ENCODE measurements at regions not wholly inside any gene's neighbourhood (a gene's known extent, or its start where the extent isn't known, plus 50 kb on each side); places are given as distances from the start of the nearest gene placed in this dataset.

- no peak for DNase-seq (ENCODE audit: low read depth)
Observed at GRCh38 chr1:217373761-217374701, 256.9 kb downstream of the GPATCH2 start.

GRCh38 chr1:217372049-217372970, 258.6 kb downstream of the GPATCH2 start:
- no peak for DNase-seq (ENCODE audit: low read depth)
- no peak for TF ChIP-seq CTCF (IDR thresholded peaks at IDR 0.05; ENCODE audit: low read length, missing control alignments)
- H3K4me3 ChIP-seq (replicated peaks; ENCODE audit: low read depth, low read length): no peak overlapping the region

More at GRCh38 chr1:217373761-217374701, 256.9 kb downstream of the GPATCH2 start:
- H3K4me3 ChIP-seq (replicated peaks; ENCODE audit: low read depth, low read length): no peak overlapping the region
- TF ChIP-seq CTCF (IDR thresholded peaks at IDR 0.05; ENCODE audit: low read length, missing control alignments): no peak

DNA sequence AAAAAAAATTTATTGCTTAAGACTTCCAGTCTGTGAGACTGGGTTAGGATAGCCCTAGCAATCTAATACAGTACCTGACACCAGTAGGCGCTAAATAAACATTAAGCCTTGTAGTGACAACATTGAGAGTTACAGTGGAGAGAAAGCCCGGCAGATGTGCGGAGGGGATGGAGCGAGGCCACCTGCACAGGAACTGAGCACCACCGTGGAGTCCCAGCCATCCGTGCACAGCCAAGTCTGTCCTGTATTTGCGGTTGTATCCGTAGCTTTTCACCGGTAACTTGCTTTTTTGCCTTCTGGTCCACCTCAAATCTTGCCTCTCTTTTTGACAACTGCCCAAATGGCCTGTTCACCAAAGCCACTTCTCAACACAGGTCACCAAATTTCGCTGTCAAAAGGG, 260.1 kb downstream of the GPATCH2 start:
- H3K4me3 ChIP-seq (replicated peaks; ENCODE audit: low read depth, low read length): no peak overlapping the region
- no peak for DNase-seq (ENCODE audit: low read depth)
- TF ChIP-seq CTCF (IDR thresholded peaks at IDR 0.05; ENCODE audit: low read length, missing control alignments): no peak

- no peak for DNase-seq (ENCODE audit: low read depth)
- TF ChIP-seq CTCF (IDR thresholded peaks at IDR 0.05; ENCODE audit: low read length, missing control alignments): no peak
- no peak overlapping the region for H3K4me3 ChIP-seq (replicated peaks; ENCODE audit: low read depth, low read length)
Observed at GRCh38 chr1:217369996-217370551, 260.8 kb downstream of the GPATCH2 start.

GRCh38 chr1:217369271-217369981, 261.5 kb downstream of the GPATCH2 start:
- no peak overlapping the region for H3K4me3 ChIP-seq (replicated peaks; ENCODE audit: low read depth, low read length)
- TF ChIP-seq CTCF (IDR thresholded peaks at IDR 0.05; ENCODE audit: low read length, missing control alignments): no peak
- no peak for DNase-seq (ENCODE audit: low read depth)

- TF ChIP-seq CTCF (IDR thresholded peaks at IDR 0.05; ENCODE audit: low read length, missing control alignments): no peak
Observed at GRCh38 chr1:217364220-217364619, 266.7 kb downstream of the GPATCH2 start.

More at GRCh38 chr1:217364220-217364619, 266.7 kb downstream of the GPATCH2 start:
- H3K4me3 ChIP-seq (replicated peaks; ENCODE audit: low read depth, low read length): no peak overlapping the region
- no peak for DNase-seq (ENCODE audit: low read depth)

All from fibroblast of pulmonary artery (primary cell).